HG03097 (cell line): ENCODE measurements at regions not wholly inside any gene's neighbourhood (a gene's known extent, or its start where the extent isn't known, plus 50 kb on each side); places are given as distances from the start of the nearest gene placed in this dataset.

ENCODE experiments used
- ATAC-seq: cut with Tn5 transposase; IDR thresholded peaks from one replicate; pipeline ENCODE4 v1.9.1; 2021; ENCODE audit not compliant: unreplicated experiment, low FRiP score

DNA sequence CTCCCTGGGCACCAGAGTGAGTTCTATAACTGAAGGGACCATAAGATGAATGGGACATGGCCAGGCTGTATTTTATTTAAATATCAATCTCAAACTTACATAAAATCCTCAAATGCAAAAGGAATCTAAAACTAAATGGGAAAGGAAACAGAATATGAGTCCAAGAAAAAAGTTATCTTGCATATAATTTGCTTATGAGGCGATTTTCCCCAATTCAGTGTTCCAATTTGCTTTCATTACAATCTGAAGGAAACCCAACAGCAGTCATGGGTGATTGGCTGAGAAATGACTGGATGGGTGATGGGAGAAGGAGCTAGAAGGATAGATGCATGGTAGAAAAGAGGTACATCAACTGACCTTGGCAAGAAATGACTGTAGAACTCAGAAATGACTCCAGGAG is 511.3 kb upstream of the TENM3 start:
- no peak for ATAC-seq

GRCh38 chr4:181737744-181738143 is 505.5 kb upstream of the TENM3 start:
- ATAC-seq = no peak

GRCh38 chr4:181739031-181739430 is 504.2 kb upstream of the TENM3 start:
- ATAC-seq = no peak

GRCh38 chr4:181741513-181741912 is 501.7 kb upstream of the TENM3 start:
- ATAC-seq = no peak

GRCh38 chr4:181745933-181746625 is 497.1 kb upstream of the TENM3 start:
- no peak for ATAC-seq

DNA sequence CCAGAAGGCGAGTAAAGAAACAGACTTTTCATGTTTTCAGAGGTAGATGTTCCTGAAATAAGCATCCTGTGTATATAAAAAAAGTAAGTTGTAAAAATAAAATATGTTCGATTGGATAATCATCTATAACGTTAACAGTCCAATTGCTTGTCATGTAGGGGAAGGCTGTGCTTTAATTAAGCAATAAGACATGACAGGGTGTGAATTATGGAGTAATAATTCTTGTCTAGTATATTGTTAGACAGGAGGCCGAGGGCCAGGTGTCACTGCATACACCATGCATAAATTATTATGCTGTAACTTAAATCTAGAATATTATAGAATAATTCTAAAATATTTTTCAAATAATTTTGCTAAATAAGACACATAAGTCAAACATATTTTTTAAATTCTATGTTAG is 494.6 kb upstream of the TENM3 start:
- ATAC-seq = no peak

DNA sequence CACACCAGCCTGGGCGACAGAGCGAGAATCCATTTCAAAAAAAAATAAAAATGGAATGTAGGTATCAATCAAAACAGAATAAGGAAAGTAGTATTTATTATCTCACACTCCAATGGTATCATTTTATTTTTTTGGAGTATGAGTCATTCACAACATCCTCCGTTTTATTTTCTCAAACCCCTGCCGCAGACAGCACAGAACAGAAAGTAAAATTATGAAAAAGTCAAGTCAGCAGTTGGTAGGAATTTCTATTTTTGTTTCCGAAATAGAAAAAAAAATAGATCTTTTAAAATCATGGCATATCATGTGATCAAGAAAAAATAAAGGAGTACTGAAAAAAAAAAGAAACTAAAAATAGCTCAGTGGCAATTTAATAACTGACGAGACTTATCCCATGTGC is 490.7 kb upstream of the TENM3 start:
- ATAC-seq = no peak

- no peak for ATAC-seq
Measured at GRCh38 chr4:181753207-181753606, 490.0 kb upstream of the TENM3 start.

DNA sequence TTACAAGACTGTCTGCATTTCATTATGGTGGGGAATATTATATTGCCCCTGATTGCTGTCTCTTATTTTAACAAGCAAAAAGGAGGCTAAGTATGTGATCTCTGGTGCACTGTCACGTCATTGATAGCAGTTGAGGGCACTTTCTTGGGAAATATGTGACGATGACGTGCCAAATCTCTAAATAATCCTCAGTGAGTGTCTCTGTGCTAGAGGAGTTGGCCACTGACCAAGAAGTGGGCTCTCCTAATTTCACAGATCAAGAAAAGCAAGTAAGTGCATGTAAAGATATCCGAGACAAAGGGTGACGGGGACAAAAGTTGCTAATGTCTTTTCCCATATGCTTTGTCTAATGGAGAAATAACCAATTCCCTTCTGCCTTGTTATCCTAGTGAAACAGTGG is 487.4 kb upstream of the TENM3 start:
- ATAC-seq = no peak

GRCh38 chr4:181756451-181757095 is 486.6 kb upstream of the TENM3 start:
- ATAC-seq = no peak

GRCh38 chr4:181757098-181757497 is 486.1 kb upstream of the TENM3 start:
- ATAC-seq = no peak

- no peak for ATAC-seq
Measured at GRCh38 chr4:181757910-181758660, 485.1 kb upstream of the TENM3 start.

- no peak for ATAC-seq
Measured at GRCh38 chr4:181760560-181760959, 482.6 kb upstream of the TENM3 start.

DNA sequence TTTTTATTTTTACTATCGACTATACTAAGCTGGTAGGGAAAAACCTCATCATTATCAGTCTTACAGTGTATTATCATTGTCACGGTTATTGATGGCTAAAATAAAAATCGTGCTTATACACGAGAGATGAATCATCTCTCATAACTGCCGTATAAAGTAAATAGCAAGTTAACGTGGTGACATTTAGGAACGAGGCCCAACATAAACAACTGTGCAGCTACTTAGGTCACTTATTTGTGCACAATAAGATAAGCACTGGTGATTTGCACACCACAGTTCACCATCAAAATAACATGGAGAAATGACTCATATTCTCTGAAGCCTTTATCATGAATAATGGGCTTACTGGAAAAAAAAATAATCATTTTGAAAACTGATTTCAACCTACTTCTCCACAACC is 482.0 kb upstream of the TENM3 start:
- no peak for ATAC-seq

GRCh38 chr4:181766061-181766548 is 477.1 kb upstream of the TENM3 start:
- no peak for ATAC-seq

DNA sequence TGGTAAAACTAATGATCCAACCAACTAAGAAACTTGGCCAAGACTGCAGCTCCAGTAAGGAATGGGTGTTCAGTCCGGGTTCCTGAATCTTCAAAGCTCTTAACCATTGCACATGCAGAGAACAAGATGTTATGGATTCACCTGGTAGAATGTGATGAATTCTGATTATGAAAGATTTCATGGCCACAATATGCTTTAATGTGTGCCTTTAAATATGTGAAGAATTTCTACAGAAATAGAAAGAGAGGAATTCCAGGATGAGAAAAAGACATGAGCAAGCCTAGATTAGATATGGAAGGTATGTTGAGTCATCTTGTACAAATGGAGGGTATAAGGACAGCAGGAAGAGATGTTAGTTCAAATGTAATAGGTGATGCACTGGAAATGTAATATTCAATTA is 472.2 kb upstream of the TENM3 start:
- ATAC-seq = no peak

GRCh38 chr4:181775298-181775697 is 467.9 kb upstream of the TENM3 start:
- ATAC-seq = no peak

- ATAC-seq = no peak
Measured at GRCh38 chr4:181776264-181777054, 466.7 kb upstream of the TENM3 start.

DNA sequence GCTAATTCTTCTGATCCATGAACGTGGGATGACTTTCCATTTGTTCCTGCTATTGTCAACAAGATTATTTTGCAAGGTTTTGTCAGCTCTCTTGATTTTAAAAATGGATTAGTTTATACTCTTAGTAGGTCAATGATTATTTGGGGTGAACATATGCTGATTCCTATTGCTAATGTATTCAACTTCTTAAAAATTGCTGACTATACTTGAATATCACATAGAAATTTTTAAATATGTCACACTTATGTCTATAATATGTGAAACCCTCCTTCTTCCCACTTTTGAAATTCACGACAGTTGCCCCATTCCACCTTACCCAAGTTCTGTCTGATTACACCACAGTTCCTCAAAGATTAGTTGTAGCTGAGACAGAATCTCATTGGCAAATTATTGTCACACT is 465.7 kb upstream of the TENM3 start:
- no peak for ATAC-seq

GRCh38 chr4:181784881-181785280 is 458.3 kb upstream of the TENM3 start:
- no peak for ATAC-seq

DNA sequence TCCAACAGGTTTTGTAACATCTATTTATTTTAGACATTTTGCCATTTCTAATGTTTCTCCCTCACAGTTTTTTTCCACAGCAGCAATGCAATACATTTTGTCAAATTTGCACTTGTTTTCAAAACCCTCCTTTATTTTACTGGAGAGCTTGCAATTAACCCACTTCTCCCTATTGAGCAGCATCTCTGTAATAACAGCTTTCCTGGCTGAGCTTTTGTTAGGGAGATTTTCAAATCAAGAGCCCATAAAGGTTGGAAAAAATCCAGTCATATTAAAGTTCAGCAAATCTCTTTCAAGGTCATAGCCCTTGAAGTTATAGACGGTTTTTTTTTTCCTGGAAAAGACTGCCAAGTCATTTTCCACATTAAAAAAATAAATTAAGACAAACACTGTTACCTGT is 450.6 kb upstream of the TENM3 start:
- ATAC-seq = no peak
